ENCODE measurements at regions not wholly inside any gene's neighbourhood (a gene's known extent, or its start where the extent isn't known, plus 50 kb on each side); places are given as distances from the start of the nearest gene placed in this dataset.

- Histone ChIP-seq H3K36me3 (ENCODE audit: insufficient read depth, low read length) (no peaks in the 10 kb centered on the region), H3K27ac (ENCODE audit: low read depth, low read length, poor library complexity, severe bottlenecking) (no peak overlapping the region), H2AFZ (ENCODE audit: low read length) (no peak overlapping the region), H3K27me3 (ENCODE audit: insufficient read depth, low read length) (no peaks in the 10 kb centered on the region), H3K9ac (ENCODE audit: low read length) (no peak overlapping the region), H3K9me2 (ENCODE audit: low read depth, low read length) (no peaks in the 10 kb centered on the region), H3K9me3 (ENCODE audit: low read length) (no peaks in the 10 kb centered on the region), H3K4me2 (ENCODE audit: low read length) (no peak overlapping the region), H4K20me1 (ENCODE audit: insufficient read depth, low read length) (no peaks in the 10 kb centered on the region), H3F3A (ENCODE audit: insufficient read depth, low read length) (no peaks in the 10 kb centered on the region), H3K79me2 (ENCODE audit: insufficient read depth, low read length) (no peaks in the 10 kb centered on the region), H3K4me1 (ENCODE audit: insufficient read depth, low read length, severe bottlenecking) (no peaks in the 10 kb centered on the region), H3K4me3 (ENCODE audit: low read depth, low read length, poor library complexity, severe bottlenecking) (no peak overlapping the region)
- TF ChIP-seq EZH2 (IDR thresholded peaks at IDR 0.05; ENCODE audit: borderline replicate concordance, low read length): no peak
- TF ChIP-seq CTCF (IDR thresholded peaks at IDR 0.05; ENCODE audit: low read length): no peak
Measured at GRCh38 chr2:186907897-186908296, 58.9 kb upstream of the ZSWIM2 start.

GRCh38 chr2:186903216-186903615 is 54.2 kb upstream of the ZSWIM2 start:
- H3K4me3 ChIP-seq (ENCODE audit: low read depth, low read length, poor library complexity, severe bottlenecking): no peak overlapping the region
- H3K9ac ChIP-seq (ENCODE audit: low read length): no peak overlapping the region
- no peak overlapping the region for H2AFZ ChIP-seq (ENCODE audit: low read length)
- H3K27ac ChIP-seq (ENCODE audit: low read depth, low read length, poor library complexity, severe bottlenecking): no peak overlapping the region
- no peaks in the 10 kb centered on the region for H3F3A ChIP-seq (ENCODE audit: insufficient read depth, low read length)
- no peaks in the 10 kb centered on the region for H3K27me3 ChIP-seq (ENCODE audit: insufficient read depth, low read length)
- no peaks in the 10 kb centered on the region for H3K9me2 ChIP-seq (ENCODE audit: low read depth, low read length)
- H3K4me1 ChIP-seq (ENCODE audit: insufficient read depth, low read length, severe bottlenecking): no peaks in the 10 kb centered on the region
- TF ChIP-seq CTCF (IDR thresholded peaks at IDR 0.05; ENCODE audit: low read length) (peak; percentile 17; the same call in 1 of the 2 replicates), EZH2 (IDR thresholded peaks at IDR 0.05; ENCODE audit: borderline replicate concordance, low read length) (no peak)
- H3K79me2 ChIP-seq (ENCODE audit: insufficient read depth, low read length): no peaks in the 10 kb centered on the region
- no peaks in the 10 kb centered on the region for H3K9me3 ChIP-seq (ENCODE audit: low read length)
- no peak overlapping the region for H3K4me2 ChIP-seq (ENCODE audit: low read length)
- H4K20me1 ChIP-seq (ENCODE audit: insufficient read depth, low read length): no peaks in the 10 kb centered on the region
- H3K36me3 ChIP-seq (ENCODE audit: insufficient read depth, low read length): no peaks in the 10 kb centered on the region
